ENCODE measurements at regions not wholly inside any gene's neighbourhood (a gene's known extent, or its start where the extent isn't known, plus 50 kb on each side); places are given as distances from the start of the nearest gene placed in this dataset.

- DNase-seq (ENCODE audit: extremely low spot score): no peak
- H3K36me3 ChIP-seq: no peaks in the 10 kb centered on the region
- TF ChIP-seq POLR2AphosphoS5 (IDR thresholded peaks at IDR 0.05) (no peak), EP300 (IDR thresholded peaks at IDR 0.05) (no peak), POLR2A (IDR thresholded peaks at IDR 0.05; ENCODE audit: low read depth) (no peak), CTCF (IDR thresholded peaks at IDR 0.05) (no peak)
- intact Hi-C loops (cut with DNase I): no loop called here
- no peaks in the 10 kb centered on the region for H3K9me3 ChIP-seq
- no peaks in the 10 kb centered on the region for H3K27me3 ChIP-seq
- H3K4me1 ChIP-seq: no peaks in the 10 kb centered on the region
- H3K27ac ChIP-seq (replicated peaks in 1 of 4): no peak overlapping the region
- H3K4me3 ChIP-seq: no peak overlapping the region
- WGBS: 75% methylated on average over 8 of the region's 8 CpGs
Observed at GRCh38 chr2:5215989-5216607, 476.1 kb upstream of the SOX11 start.

GRCh38 chr2:5227062-5227699 lies 465.0 kb upstream of the SOX11 start:
- H3K36me3 ChIP-seq: no peaks in the 10 kb centered on the region
- no peak for DNase-seq (ENCODE audit: extremely low spot score)
- no peaks in the 10 kb centered on the region for H3K27me3 ChIP-seq
- WGBS: 85% methylated on average over 4 of the region's 4 CpGs
- H3K4me1 ChIP-seq: no peaks in the 10 kb centered on the region
- intact Hi-C loops (cut with DNase I): no loop called here
- H3K4me3 ChIP-seq: no peak overlapping the region
- no peaks in the 10 kb centered on the region for H3K9me3 ChIP-seq
- TF ChIP-seq EP300 (IDR thresholded peaks at IDR 0.05) (no peak), POLR2AphosphoS5 (IDR thresholded peaks at IDR 0.05) (no peak), CTCF (IDR thresholded peaks at IDR 0.05) (no peak), POLR2A (IDR thresholded peaks at IDR 0.05; ENCODE audit: low read depth) (no peak)
- H3K27ac ChIP-seq (replicated peaks in 1 of 4): no peak overlapping the region

- TF ChIP-seq POLR2AphosphoS5 (IDR thresholded peaks at IDR 0.05): no peak
- TF ChIP-seq CTCF (IDR thresholded peaks at IDR 0.05): no peak
- TF ChIP-seq POLR2A (IDR thresholded peaks at IDR 0.05; ENCODE audit: low read depth): no peak
- no peak for TF ChIP-seq EP300 (IDR thresholded peaks at IDR 0.05)
- intact Hi-C loops (cut with DNase I): no loop called here
- WGBS: 66% methylated on average over 2 of the region's 2 CpGs
Observed at GRCh38 chr2:5229574-5229973, 462.6 kb upstream of the SOX11 start.

GRCh38 chr2:5230444-5230843 lies 461.7 kb upstream of the SOX11 start:
- intact Hi-C loops (cut with DNase I): no loop called here
- Histone ChIP-seq H3K27ac (replicated peaks in 1 of 4) (no peak overlapping the region), H3K36me3 (no peaks in the 10 kb centered on the region), H3K9me3 (no peaks in the 10 kb centered on the region), H3K27me3 (no peaks in the 10 kb centered on the region), H3K4me1 (no peaks in the 10 kb centered on the region), H3K4me3 (no peak overlapping the region)
- WGBS: 77% methylated on average over 8 of the region's 8 CpGs
- TF ChIP-seq CTCF (IDR thresholded peaks at IDR 0.05) (no peak), EP300 (IDR thresholded peaks at IDR 0.05) (no peak), POLR2AphosphoS5 (IDR thresholded peaks at IDR 0.05) (no peak), POLR2A (IDR thresholded peaks at IDR 0.05; ENCODE audit: low read depth) (no peak)
- DNase-seq (ENCODE audit: extremely low spot score): no peak

More at GRCh38 chr2:5229574-5229973, 462.6 kb upstream of the SOX11 start:
- H3K4me3 ChIP-seq: no peak overlapping the region
- H3K27ac ChIP-seq (replicated peaks in 1 of 4): no peak overlapping the region
- H3K9me3 ChIP-seq: no peaks in the 10 kb centered on the region
- no peak for DNase-seq (ENCODE audit: extremely low spot score)
- no peaks in the 10 kb centered on the region for H3K27me3 ChIP-seq
- H3K36me3 ChIP-seq: no peaks in the 10 kb centered on the region
- no peaks in the 10 kb centered on the region for H3K4me1 ChIP-seq
